ENCODE measurements at regions not wholly inside any gene's neighbourhood (a gene's known extent, or its start where the extent isn't known, plus 50 kb on each side); places are given as distances from the start of the nearest gene placed in this dataset.

- TF ChIP-seq CTCF (IDR thresholded peaks at IDR 0.05): no peak
- peak; percentile 40; the same call in 1 of the 2 replicates for TF ChIP-seq EHF (CRISPR knock-in tag; IDR thresholded peaks at IDR 0.05)
- TF ChIP-seq BHLHE40 (IDR thresholded peaks at IDR 0.05; ENCODE audit: low read depth, low read length): no peak
- TF ChIP-seq RFX5 (IDR thresholded peaks at IDR 0.05): no peak
- TF ChIP-seq JUNB (IDR thresholded peaks at IDR 0.05): peak; percentile 91
- TF ChIP-seq FOSB (CRISPR knock-in tag; IDR thresholded peaks at IDR 0.05): peak; percentile 26; the same call in 1 of the 2 replicates
- TF ChIP-seq MYC (IDR thresholded peaks at IDR 0.05; ENCODE audit: borderline replicate concordance, low read length): no peak
- TF ChIP-seq ZFP36 (IDR thresholded peaks at IDR 0.05; ENCODE audit: borderline replicate concordance, partially characterized antibody): no peak
- TF ChIP-seq CEBPB (IDR thresholded peaks at IDR 0.05): peak; percentile 15 to 50; a peak in 2 of 4 replicates
- peak; percentile 87 for TF ChIP-seq FOSL2 (IDR thresholded peaks at IDR 0.05)
- peak; percentile 86 for TF ChIP-seq FOSL2 (CRISPR knock-in tag; IDR thresholded peaks at IDR 0.05)
- peak; percentile 54; the same call in 1 of the 3 replicates for TF ChIP-seq BCL3 (IDR thresholded peaks at IDR 0.05)
- peak; percentile 78 for TF ChIP-seq MAX (IDR thresholded peaks at IDR 0.05)
- no peak for TF ChIP-seq ZC3H11A (IDR thresholded peaks at IDR 0.05)
- TF ChIP-seq RARB (CRISPR knock-in tag; IDR thresholded peaks at IDR 0.05): no peak
- TF ChIP-seq CHD2 (IDR thresholded peaks at IDR 0.05; ENCODE audit: low read length, partially characterized antibody): no peak
- no peak for TF ChIP-seq HDAC2 (IDR thresholded peaks at IDR 0.05)
- TF ChIP-seq TFCP2L1 (CRISPR knock-in tag; IDR thresholded peaks at IDR 0.05): no peak
- peak; percentile 68 to 74; a peak in 2 of 5 replicates for TF ChIP-seq EP300 (IDR thresholded peaks at IDR 0.05)
- no peak for TF ChIP-seq HOXB5 (CRISPR knock-in tag; IDR thresholded peaks at IDR 0.05)
- TF ChIP-seq CHD4 (IDR thresholded peaks at IDR 0.05; ENCODE audit: borderline replicate concordance): no peak
- TF ChIP-seq TP53 (CRISPR knock-in tag; IDR thresholded peaks at IDR 0.05): no peak
- 0 out of 2 replicates have a peak, but pooled peaks have one; percentile 23 for TF ChIP-seq PBX3 (IDR thresholded peaks at IDR 0.05)
- no peak for TF ChIP-seq CBX2 (IDR thresholded peaks at IDR 0.05; ENCODE audit: borderline replicate concordance, low read depth)
- no peak for TF ChIP-seq HES2 (IDR thresholded peaks at IDR 0.05)
These were observed 50.8 kb upstream of the PTHLH start (continued) for GRCh38 chr12:28023156-28023887.
